OCI-LY1 (cell line): ENCODE measurements at regions not wholly inside any gene's neighbourhood (a gene's known extent, or its start where the extent isn't known, plus 50 kb on each side); places are given as distances from the start of the nearest gene placed in this dataset.

Source experiments
- CTCF ChIP-seq: fragments of 200-600 bp; sonication (generic), shearing (Covaris generic); IDR thresholded peaks from 2 replicates; pipeline ENCODE4 v1.5.1; 2017; ENCODE audit warnings: mild to moderate bottlenecking, antibody characterized with exemption, low read length, moderate library complexity, mixed read lengths
- EZH2 ChIP-seq: fragments of 200-600 bp; sonication (generic), shearing (Covaris generic); IDR thresholded peaks from 2 replicates; pipeline ENCODE4 v1.8.0; 2017; ENCODE audit warnings: borderline replicate concordance, mixed run types, mild to moderate bottlenecking, antibody characterized with exemption, low read length, moderate library complexity, mixed read lengths

- TF ChIP-seq CTCF (no peak), EZH2 (no peak)
Measured at GRCh38 chr5:93654676-93655075, 71.7 kb downstream of the NR2F1 start.
